GM12878 (cell line): ENCODE measurements at regions not wholly inside any gene's neighbourhood (a gene's known extent, or its start where the extent isn't known, plus 50 kb on each side); places are given as distances from the start of the nearest gene placed in this dataset.

ENCODE experiments used
- ATAC-seq: fragments of 200-7000 bp; cut with Tn5 transposase; 3 replicates; pipeline ENCODE4 v1.9.1; 2020; ENCODE audit warnings: mild to moderate bottlenecking, moderate library complexity
- BruUV-seq: library from RNA; stranded (reverse); fragments of 400-500 nt; replicated peaks from 2 replicates; lab custom pipeline; 2021; lab: Mats Ljungman, UMichigan
- CTCF ChIA-PET: fragments of 300-600 bp; sonication (Branson Sonifier 250); formaldehyde crosslinking; extraction: SDS; loops from one replicate; lab custom pipeline; 2021; ENCODE audit warnings: inconsistent platforms; lab: Yijun Ruan, JAX
- POLR2A ChIA-PET: fragments of 350-600 bp; formaldehyde crosslinking; extraction: SDS; loops from one replicate; lab custom pipeline; 2021; ENCODE audit warnings: inconsistent platforms; lab: Charles Lee
- RAD21 ChIA-PET: fragments of 300-600 bp; sonication (Branson Sonifier 250); formaldehyde crosslinking; loops from one replicate; lab custom pipeline; 2023; ENCODE audit warnings: antibody characterized with exemption; ENCODE audit not compliant: unreplicated experiment; lab: Charles Lee
- SMC1A ChIA-PET: fragments of 300-600 bp; sonication (Branson Sonifier 250); formaldehyde crosslinking; loops from one replicate; lab custom pipeline; 2023; ENCODE audit not compliant: unreplicated experiment, uncharacterized antibody; lab: Charles Lee
- DNase-seq: peaks from one replicate; pipeline ENCODE4 v3.0.0-alpha.2; 2011; ENCODE audit warnings: low read depth, low spot score
- FAIRE-seq: peaks from 3 replicates; lab custom pipeline; 2011; peaks lifted over from hg19 to GRCh38; lab: Jason Lieb, UNC
- H2AFZ ChIP-seq: 2 replicates; pipeline ENCODE4 v1.6.0; 2011; ENCODE audit warnings: low read depth, low read length, control low read depth; ENCODE audit not compliant: control insufficient read depth
- H3K27ac ChIP-seq: 2 replicates; pipeline ENCODE4 v1.5.1; 2011; ENCODE audit warnings: control low read depth; ENCODE audit not compliant: control insufficient read depth, insufficient read depth
- H3K27me3 ChIP-seq, 2 experiments: replicated peaks in 1 of 2; 2 replicates each; pipeline versions ENCODE4 v1.6.0 to v1.6.1; 2011; ENCODE audit warnings: low read length in 1 of 2; ENCODE audit not compliant: control insufficient read depth in 2 of 2, insufficient read depth in 2 of 2
- H3K36me3 ChIP-seq, 2 experiments: 2 replicates each; pipeline ENCODE4 v1.5.1; 2011; ENCODE audit warnings: low read length in 1 of 2; ENCODE audit not compliant: control insufficient read depth in 2 of 2, insufficient read depth in 2 of 2
- H3K4me1 ChIP-seq: 2 replicates; pipeline ENCODE4 v1.6.1; 2011; ENCODE audit warnings: mild to moderate bottlenecking, low read length, moderate library complexity, mixed read lengths; ENCODE audit not compliant: control insufficient read depth, insufficient read depth
- H3K4me2 ChIP-seq: 2 replicates; pipeline ENCODE4 v1.6.0; 2011; ENCODE audit warnings: control low read depth; ENCODE audit not compliant: control insufficient read depth, insufficient read depth
- H3K4me3 ChIP-seq: fragments of 200-600 bp; sonication (generic); 2 replicates; pipeline ENCODE4 v1.5.1; 2016
- H3K79me2 ChIP-seq: 2 replicates; pipeline ENCODE4 v1.6.0; 2011; ENCODE audit warnings: low read length; ENCODE audit not compliant: control insufficient read depth, insufficient read depth
- H3K9ac ChIP-seq: 2 replicates; pipeline ENCODE4 v1.8.0; 2011; ENCODE audit warnings: low read length, control low read depth, mixed read lengths; ENCODE audit not compliant: control insufficient read depth, insufficient read depth
- H3K9me3 ChIP-seq: replicated peaks from 3 replicates; pipeline ENCODE4 v1.5.1; 2011; ENCODE audit warnings: mild to moderate bottlenecking, low read length; ENCODE audit not compliant: control insufficient read depth, insufficient read depth
- H4K20me1 ChIP-seq: 2 replicates; pipeline ENCODE4 v1.6.0; 2011; ENCODE audit not compliant: control insufficient read depth, insufficient read depth
- JUNB ChIP-seq: IDR thresholded peaks from 2 replicates; pipeline ENCODE4 v1.6.1; 2016; ENCODE audit warnings: antibody characterized with exemption, mild to moderate bottlenecking
- NFXL1 ChIP-seq: fragments of 450-650 bp; IDR thresholded peaks from 2 replicates; pipeline ENCODE4 v1.6.1; 2017; ENCODE audit warnings: antibody characterized with exemption, mild to moderate bottlenecking, borderline replicate concordance
- SPI1 ChIP-seq: IDR thresholded peaks from 2 replicates; pipeline ENCODE4 v1.6.1; 2011; ENCODE audit warnings: low read depth, mild to moderate bottlenecking, low read length, moderate library complexity, borderline replicate concordance; ENCODE audit not compliant: insufficient read depth
- WGBS: methylation state at CpG from one replicate; pipeline ENCODE4 v1.1.6; 2016; ENCODE audit warnings: low lambda C conversion rate; ENCODE audit not compliant: insufficient replicate concordance, insufficient coverage; ENCODE audit errors: missing lambda C conversion rate; 5-methylcytosine and 5-hydroxymethylcytosine counted together
- in situ Hi-C: fragments of 300-500 bp; cut with MboI; formaldehyde crosslinking; loops from 9 replicates; pipeline ENCODE4 v1.14.3; 2018; ENCODE audit warnings: mixed read lengths
- intact Hi-C: fragments of 100-400 bp; cut with micrococcal nuclease; formaldehyde crosslinking; loops from one replicate; pipeline ENCODE4 v1.14.2; 2022; ENCODE audit not compliant: unreplicated experiment
- TF ChIP-seq, protein P1 (sequence below): fragments of 450-650 bp; formaldehyde crosslinking; IDR thresholded peaks from 2 replicates; pipeline ENCODE4 v1.4.0; 2022; ENCODE audit warnings: mild to moderate bottlenecking, moderate library complexity
- TF ChIP-seq, protein P2 (sequence below): fragments of 450-650 bp; formaldehyde crosslinking; IDR thresholded peaks from 2 replicates; pipeline ENCODE4 v1.5.0; 2022; ENCODE audit warnings: mild to moderate bottlenecking, missing genetic modification characterization

DNA sequence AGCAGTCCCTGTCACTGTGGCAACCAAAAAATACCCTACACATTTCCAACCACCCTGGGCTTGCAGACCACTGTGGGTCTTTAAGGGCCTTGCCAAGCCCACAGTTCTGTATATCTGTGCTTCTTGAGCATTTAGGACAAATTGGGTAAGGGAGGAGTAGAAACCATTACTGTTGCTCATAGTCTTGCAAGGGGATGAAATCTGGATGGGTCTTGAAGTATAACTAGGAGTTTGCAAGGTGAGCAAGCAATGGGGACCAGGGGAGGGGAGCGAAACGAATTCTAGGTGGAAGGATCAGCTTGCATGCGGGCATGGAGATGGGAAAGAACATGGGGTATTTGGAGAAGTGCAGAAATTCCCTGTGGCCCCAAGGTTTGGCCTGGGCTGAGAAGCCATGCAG is 202.9 kb downstream of the RAB11FIP4 start:
- CTCF ChIA-PET, result no interaction called here
- no peak for ATAC-seq
- TF ChIP-seq SPI1, result no peak
- TF ChIP-seq, protein P1, sequence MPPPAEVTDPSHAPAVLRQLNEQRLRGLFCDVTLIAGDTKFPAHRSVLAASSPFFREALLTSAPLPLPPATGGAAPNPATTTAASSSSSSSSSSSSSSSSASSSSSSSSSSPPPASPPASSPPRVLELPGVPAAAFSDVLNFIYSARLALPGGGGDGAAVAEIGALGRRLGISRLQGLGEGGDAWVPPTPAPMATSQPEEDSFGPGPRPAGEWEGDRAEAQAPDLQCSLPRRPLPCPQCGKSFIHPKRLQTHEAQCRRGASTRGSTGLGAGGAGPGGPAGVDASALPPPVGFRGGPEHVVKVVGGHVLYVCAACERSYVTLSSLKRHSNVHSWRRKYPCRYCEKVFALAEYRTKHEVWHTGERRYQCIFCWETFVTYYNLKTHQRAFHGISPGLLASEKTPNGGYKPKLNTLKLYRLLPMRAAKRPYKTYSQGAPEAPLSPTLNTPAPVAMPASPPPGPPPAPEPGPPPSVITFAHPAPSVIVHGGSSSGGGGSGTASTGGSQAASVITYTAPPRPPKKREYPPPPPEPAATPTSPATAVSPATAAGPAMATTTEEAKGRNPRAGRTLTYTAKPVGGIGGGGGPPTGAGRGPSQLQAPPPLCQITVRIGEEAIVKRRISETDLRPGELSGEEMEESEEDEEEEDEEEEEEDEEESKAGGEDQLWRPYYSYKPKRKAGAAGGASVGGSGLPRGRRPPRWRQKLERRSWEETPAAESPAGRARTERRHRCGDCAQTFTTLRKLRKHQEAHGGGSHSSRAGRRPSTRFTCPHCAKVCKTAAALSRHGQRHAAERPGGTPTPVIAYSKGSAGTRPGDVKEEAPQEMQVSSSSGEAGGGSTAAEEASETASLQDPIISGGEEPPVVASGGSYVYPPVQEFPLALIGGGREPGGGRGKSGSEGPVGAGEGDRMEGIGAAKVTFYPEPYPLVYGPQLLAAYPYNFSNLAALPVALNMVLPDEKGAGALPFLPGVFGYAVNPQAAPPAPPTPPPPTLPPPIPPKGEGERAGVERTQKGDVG (CRISPR knock-in tag), result no peak
- no peak overlapping the region for H2AFZ ChIP-seq
- intact Hi-C loops, result no loop called here
- no peak overlapping the region for H3K27ac ChIP-seq
- H4K20me1 ChIP-seq, result no peaks in the 10 kb centered on the region
- 81% methylated on average over 3 of the region's 3 CpGs for WGBS
- no peak overlapping the region for H3K9ac ChIP-seq
- POLR2A ChIA-PET, result no interaction called here
- no peak for DNase-seq
- peaks cover 10% of the 10 kb centered on the region for H3K4me1 ChIP-seq
- H3K79me2 ChIP-seq, result no peaks in the 10 kb centered on the region
- SMC1A ChIA-PET, result interaction anchor here (0.6 kb wide), 1 partner anchor 9 kb away, joined by 4 read pairs; no protein-coding TSS in a partner anchor
- H3K27me3 ChIP-seq, result no peaks in the 10 kb centered on the region
- H3K4me2 ChIP-seq, result no peak overlapping the region
- no peak for FAIRE-seq
- no peak overlapping the region for H3K4me3 ChIP-seq
- RAD21 ChIA-PET, result no interaction called here
- in situ Hi-C loops, result no loop called here
- no peaks in the 10 kb centered on the region for H3K9me3 ChIP-seq
- H3K36me3 ChIP-seq, result no peaks in the 10 kb centered on the region
- BruUV-seq, result no TSS peak

DNA sequence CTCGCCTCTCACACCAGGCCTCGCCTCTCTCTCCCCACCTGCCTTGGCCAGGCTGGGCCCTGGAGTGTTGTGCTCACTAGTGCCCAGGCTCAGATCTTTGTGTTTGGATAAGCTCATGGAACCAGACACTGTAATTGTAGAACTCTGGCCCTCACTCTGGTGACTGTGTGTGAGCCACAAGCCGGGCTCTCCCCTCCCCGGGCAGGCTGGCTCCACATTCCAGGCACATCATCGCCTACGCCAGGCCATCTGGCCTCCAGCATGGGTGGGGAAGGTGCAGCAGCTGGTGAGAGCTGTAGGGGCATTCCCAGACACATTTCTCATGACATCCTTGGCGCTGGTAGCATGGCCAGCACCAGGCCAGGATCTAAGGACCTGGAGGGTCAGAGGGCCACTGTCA is 202.3 kb downstream of the RAB11FIP4 start:
- 72% methylated on average over 7 of the region's 7 CpGs for WGBS
- Histone ChIP-seq H3K4me2 (no peak overlapping the region), H3K36me3 (no peaks in the 10 kb centered on the region), H3K9ac (no peak overlapping the region), H2AFZ (no peak overlapping the region), H4K20me1 (no peaks in the 10 kb centered on the region), H3K79me2 (no peaks in the 10 kb centered on the region), H3K27me3 (no peaks in the 10 kb centered on the region), H3K27ac (no peak overlapping the region), H3K4me3 (no peak overlapping the region), H3K4me1 (peaks cover 10% of the 10 kb centered on the region), H3K9me3 (no peaks in the 10 kb centered on the region)
- in situ Hi-C loops (no loop called here), intact Hi-C loops (no loop called here)
- TF ChIP-seq JUNB (no peak), NFXL1 (no peak)
- TF ChIP-seq, protein P2, sequence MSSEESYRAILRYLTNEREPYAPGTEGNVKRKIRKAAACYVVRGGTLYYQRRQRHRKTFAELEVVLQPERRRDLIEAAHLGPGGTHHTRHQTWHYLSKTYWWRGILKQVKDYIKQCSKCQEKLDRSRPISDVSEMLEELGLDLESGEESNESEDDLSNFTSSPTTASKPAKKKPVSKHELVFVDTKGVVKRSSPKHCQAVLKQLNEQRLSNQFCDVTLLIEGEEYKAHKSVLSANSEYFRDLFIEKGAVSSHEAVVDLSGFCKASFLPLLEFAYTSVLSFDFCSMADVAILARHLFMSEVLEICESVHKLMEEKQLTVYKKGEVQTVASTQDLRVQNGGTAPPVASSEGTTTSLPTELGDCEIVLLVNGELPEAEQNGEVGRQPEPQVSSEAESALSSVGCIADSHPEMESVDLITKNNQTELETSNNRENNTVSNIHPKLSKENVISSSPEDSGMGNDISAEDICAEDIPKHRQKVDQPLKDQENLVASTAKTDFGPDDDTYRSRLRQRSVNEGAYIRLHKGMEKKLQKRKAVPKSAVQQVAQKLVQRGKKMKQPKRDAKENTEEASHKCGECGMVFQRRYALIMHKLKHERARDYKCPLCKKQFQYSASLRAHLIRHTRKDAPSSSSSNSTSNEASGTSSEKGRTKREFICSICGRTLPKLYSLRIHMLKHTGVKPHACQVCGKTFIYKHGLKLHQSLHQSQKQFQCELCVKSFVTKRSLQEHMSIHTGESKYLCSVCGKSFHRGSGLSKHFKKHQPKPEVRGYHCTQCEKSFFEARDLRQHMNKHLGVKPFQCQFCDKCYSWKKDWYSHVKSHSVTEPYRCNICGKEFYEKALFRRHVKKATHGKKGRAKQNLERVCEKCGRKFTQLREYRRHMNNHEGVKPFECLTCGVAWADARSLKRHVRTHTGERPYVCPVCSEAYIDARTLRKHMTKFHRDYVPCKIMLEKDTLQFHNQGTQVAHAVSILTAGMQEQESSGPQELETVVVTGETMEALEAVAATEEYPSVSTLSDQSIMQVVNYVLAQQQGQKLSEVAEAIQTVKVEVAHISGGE, result no peak
- CTCF ChIA-PET, result no interaction called here
- RAD21 ChIA-PET, result no interaction called here
- SMC1A ChIA-PET, result no interaction called here
- ATAC-seq (no peak), FAIRE-seq (no peak), DNase-seq (no peak)
- POLR2A ChIA-PET, result no interaction called here
- BruUV-seq, result no TSS peak
